ENCODE measurements at regions not wholly inside any gene's neighbourhood (a gene's known extent, or its start where the extent isn't known, plus 50 kb on each side); places are given as distances from the start of the nearest gene placed in this dataset.

DNA sequence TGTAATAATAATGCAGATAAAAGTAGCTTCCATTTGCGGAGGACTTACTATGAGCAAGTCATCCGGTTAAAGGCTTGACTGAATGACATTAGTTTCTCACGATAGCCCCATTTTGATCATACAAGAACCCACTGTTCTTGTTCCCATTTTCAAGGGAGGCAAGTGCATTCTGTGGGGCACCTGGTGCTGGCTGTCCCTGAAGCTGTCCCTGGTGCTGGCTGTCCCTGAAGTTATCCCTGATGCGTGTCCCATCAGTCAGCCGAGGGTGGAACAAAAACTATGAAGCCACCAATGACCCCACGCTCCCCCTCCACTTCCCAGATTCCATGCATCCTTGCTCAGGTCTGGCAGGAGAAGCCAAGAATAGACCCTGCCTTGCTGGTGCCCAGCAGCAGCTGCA is 95.3 kb downstream of the EDN3 start:
- Histone ChIP-seq H3K18ac (ENCODE audit: low read depth, low read length) (no peak overlapping the region), H3K9me1 (ENCODE audit: insufficient read depth, low read length) (no peaks in the 10 kb centered on the region), H3K4ac (ENCODE audit: low read depth, low read length) (no peak overlapping the region), H2BK15ac (ENCODE audit: low read depth, low read length) (no peak overlapping the region), H3K36me3 (ENCODE audit: control insufficient read depth, insufficient read depth, low read length) (no peaks in the 10 kb centered on the region), H2BK120ac (ENCODE audit: low read depth, low read length) (no peak overlapping the region), H3K4me3 (ENCODE audit: insufficient read depth, low read depth, low read length) (no peak overlapping the region), H2AK9ac (replicated peaks; ENCODE audit: low read depth, low read length, poor library complexity) (no peak overlapping the region), H3K14ac (replicated peaks; ENCODE audit: low read depth, low read length) (no peak overlapping the region), H3K56ac (ENCODE audit: extremely low read depth, insufficient read depth, low read length) (no peak overlapping the region), H3K27ac (ENCODE audit: insufficient read depth, low read length) (no peak overlapping the region), H2AK5ac (ENCODE audit: low read depth, low read length) (no peak overlapping the region), H4K8ac (ENCODE audit: low read depth in 2 of 2, low read length in 2 of 2) (no peak overlapping the region), H2BK20ac (ENCODE audit: low read depth, low read length) (no peak overlapping the region), H3K9me3 (ENCODE audit: control insufficient read depth, insufficient read depth, low read length) (0 out of 2 replicates have a peak, but pooled peaks cover 3% of the 10 kb centered on the region), H3K4me2 (ENCODE audit: low read depth, low read length) (no peak overlapping the region), H4K5ac (ENCODE audit: low read depth, low read length) (no peak overlapping the region), H3K23ac (ENCODE audit: low read depth, low read length) (no peak overlapping the region), H3K27me3 (ENCODE audit: control insufficient read depth, insufficient read depth, low read length) (peaks cover 2% of the 10 kb centered on the region; the same call in 1 of the 2 replicates), H3K4me1 (ENCODE audit: control insufficient read depth, insufficient read depth, low read length) (no peaks in the 10 kb centered on the region), H4K91ac (ENCODE audit: insufficient read depth, low read depth, low read length) (no peak overlapping the region), H3K79me1 (ENCODE audit: low read depth in 1 of 2, low read length in 2 of 2) (no peaks in the 10 kb centered on the region), H2AFZ (replicated peaks; ENCODE audit: low read length, poor library complexity) (no peak overlapping the region), H4K20me1 (ENCODE audit: insufficient read depth, low read length) (no peaks in the 10 kb centered on the region), H2BK5ac (ENCODE audit: low read depth, low read length, poor library complexity, severe bottlenecking) (no peak overlapping the region), H3K9ac (ENCODE audit: low read depth, low read length) (no peak overlapping the region)
- 69% methylated on average over 3 of the region's 6 CpGs; no CpG with 5 or more reads in 1 of the 2 experiments for WGBS, 2 experiments (ENCODE audit: extremely low coverage in 2 of 2, insufficient read length in 1 of 2)
- DNase-seq (no peak), ATAC-seq (ENCODE audit: low read depth) (no peak)
- dilution Hi-C loops (cut with HindIII; ENCODE audit: low sequenced_read_pairs, unreplicated experiment): no loop called here
- intact Hi-C loops (cut with micrococcal nuclease): no loop called here
- ChIA-PET CTCF (no interaction called here), POLR2A (ENCODE audit: unreplicated experiment) (no interaction called here)
- in situ Hi-C loops (cut with MboI; ENCODE audit: low sequenced_read_pairs): no loop called here
- TF ChIP-seq, protein P1, sequence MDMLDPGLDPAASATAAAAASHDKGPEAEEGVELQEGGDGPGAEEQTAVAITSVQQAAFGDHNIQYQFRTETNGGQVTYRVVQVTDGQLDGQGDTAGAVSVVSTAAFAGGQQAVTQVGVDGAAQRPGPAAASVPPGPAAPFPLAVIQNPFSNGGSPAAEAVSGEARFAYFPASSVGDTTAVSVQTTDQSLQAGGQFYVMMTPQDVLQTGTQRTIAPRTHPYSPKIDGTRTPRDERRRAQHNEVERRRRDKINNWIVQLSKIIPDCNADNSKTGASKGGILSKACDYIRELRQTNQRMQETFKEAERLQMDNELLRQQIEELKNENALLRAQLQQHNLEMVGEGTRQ (IDR thresholded peaks at IDR 0.05; ENCODE audit: low read depth, low read length): no peak
- TF ChIP-seq SMC3 (IDR thresholded peaks at IDR 0.05; ENCODE audit: low read depth, low read length) (no peak), RCOR1 (IDR thresholded peaks at IDR 0.05; ENCODE audit: insufficient replicate concordance, low read length) (no peak), BHLHE40 (IDR thresholded peaks at IDR 0.05; ENCODE audit: low read depth, low read length) (no peak), MAZ (IDR thresholded peaks at IDR 0.05; ENCODE audit: borderline replicate concordance, low read depth, low read length) (no peak), MAFK (IDR thresholded peaks at IDR 0.05; ENCODE audit: low read depth, low read length) (no peak), CEBPB (IDR thresholded peaks at IDR 0.05; ENCODE audit: low read depth, low read length) (no peak)
- no TSS peak for BruUV-seq (replicated peaks)
